ENCODE measurements at regions not wholly inside any gene's neighbourhood (a gene's known extent, or its start where the extent isn't known, plus 50 kb on each side); places are given as distances from the start of the nearest gene placed in this dataset.

DNA sequence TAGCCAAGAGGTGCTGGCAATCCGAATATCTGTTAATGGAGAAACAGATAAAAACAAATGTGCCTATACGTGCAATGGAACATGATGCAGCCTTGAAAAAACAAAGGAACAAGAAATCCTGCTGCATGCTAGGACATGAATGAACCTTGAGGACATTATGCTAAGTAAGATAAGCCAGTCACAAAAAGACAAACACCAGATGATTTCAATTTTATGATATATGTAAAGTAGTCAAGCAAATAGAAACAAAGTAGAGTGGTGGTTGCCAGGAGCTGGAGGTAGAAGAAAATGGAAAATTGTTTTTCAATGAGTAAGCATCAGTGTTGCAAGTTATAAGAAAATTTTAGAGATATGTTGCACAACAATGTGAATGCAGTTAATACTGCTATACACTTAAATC, 409.7 kb upstream of the CDH8 start:
- no peaks in the 10 kb centered on the region for H3K36me3 ChIP-seq
- no peaks in the 10 kb centered on the region for H3K27me3 ChIP-seq
- no peak overlapping the region for H3K4me3 ChIP-seq
- no peak overlapping the region for H3K27ac ChIP-seq
- H3K4me1 ChIP-seq, result no peaks in the 10 kb centered on the region
- no peak for TF ChIP-seq CTCF (IDR thresholded peaks at IDR 0.05)
- no peaks in the 10 kb centered on the region for H3K9me3 ChIP-seq
- intact Hi-C loops (cut with DNase I), result no loop called here
- DNase-seq (ENCODE audit: low spot score in 2 of 2), result no peak

DNA sequence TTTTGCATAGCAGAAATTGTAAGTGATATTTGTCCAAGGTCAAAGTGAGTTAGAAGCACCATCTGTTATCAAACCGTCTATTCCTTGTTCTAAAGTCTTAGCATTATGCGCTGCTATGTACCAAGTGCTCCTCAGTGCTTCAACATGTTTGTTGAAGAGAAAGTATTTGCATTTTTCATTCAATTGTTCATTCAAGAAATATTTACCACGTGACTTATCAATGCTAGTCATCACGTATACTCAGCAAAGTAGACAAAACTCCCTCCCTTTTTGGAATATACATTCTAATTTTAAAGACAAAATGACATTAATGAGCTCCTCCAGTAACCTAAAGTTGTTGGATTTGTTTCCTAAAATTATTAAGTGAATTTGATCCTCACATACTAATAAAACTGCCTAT, 388.0 kb upstream of the CDH8 start:
- H3K4me1 ChIP-seq, result no peaks in the 10 kb centered on the region
- intact Hi-C loops (cut with DNase I), result no loop called here
- no peak for DNase-seq (ENCODE audit: low spot score in 2 of 2)
- no peak overlapping the region for H3K4me3 ChIP-seq
- no peaks in the 10 kb centered on the region for H3K36me3 ChIP-seq
- H3K9me3 ChIP-seq, result no peaks in the 10 kb centered on the region
- TF ChIP-seq CTCF (IDR thresholded peaks at IDR 0.05), result no peak
- H3K27ac ChIP-seq, result no peak overlapping the region
- H3K27me3 ChIP-seq, result no peaks in the 10 kb centered on the region

- intact Hi-C loops (cut with DNase I), result no loop called here
- Histone ChIP-seq H3K4me3 (no peak overlapping the region), H3K9me3 (no peaks in the 10 kb centered on the region), H3K27ac (no peak overlapping the region), H3K27me3 (no peaks in the 10 kb centered on the region), H3K36me3 (no peaks in the 10 kb centered on the region), H3K4me1 (no peaks in the 10 kb centered on the region)
- no peak for TF ChIP-seq CTCF (IDR thresholded peaks at IDR 0.05)
- DNase-seq (ENCODE audit: low spot score in 2 of 2), result no peak
Observed at GRCh38 chr16:62408760-62409159, 372.5 kb upstream of the CDH8 start.

DNA sequence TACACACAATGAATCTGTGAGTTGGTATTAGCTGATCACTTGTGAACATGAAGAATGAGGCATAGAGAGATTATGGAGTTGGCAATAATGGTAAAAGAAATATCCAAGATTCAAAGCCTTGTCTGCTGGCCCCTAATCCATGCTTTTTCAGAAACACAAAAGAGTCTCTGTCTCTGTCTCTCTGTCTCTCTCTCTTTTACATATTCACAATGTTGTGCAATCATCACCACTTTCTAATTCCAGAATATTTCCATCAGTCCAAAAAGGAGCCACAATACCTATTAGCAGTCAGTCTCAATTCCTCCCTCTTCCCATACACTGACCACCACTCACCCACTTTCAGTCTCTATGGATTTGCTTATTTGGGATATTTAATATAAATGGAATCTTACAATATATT, 370.1 kb upstream of the CDH8 start:
- no peaks in the 10 kb centered on the region for H3K9me3 ChIP-seq
- no peaks in the 10 kb centered on the region for H3K27me3 ChIP-seq
- no peak overlapping the region for H3K4me3 ChIP-seq
- intact Hi-C loops (cut with DNase I), result no loop called here
- H3K27ac ChIP-seq, result no peak overlapping the region
- no peak for DNase-seq (ENCODE audit: low spot score in 2 of 2)
- TF ChIP-seq CTCF (IDR thresholded peaks at IDR 0.05), result no peak
- H3K4me1 ChIP-seq, result no peaks in the 10 kb centered on the region
- H3K36me3 ChIP-seq, result no peaks in the 10 kb centered on the region

DNA sequence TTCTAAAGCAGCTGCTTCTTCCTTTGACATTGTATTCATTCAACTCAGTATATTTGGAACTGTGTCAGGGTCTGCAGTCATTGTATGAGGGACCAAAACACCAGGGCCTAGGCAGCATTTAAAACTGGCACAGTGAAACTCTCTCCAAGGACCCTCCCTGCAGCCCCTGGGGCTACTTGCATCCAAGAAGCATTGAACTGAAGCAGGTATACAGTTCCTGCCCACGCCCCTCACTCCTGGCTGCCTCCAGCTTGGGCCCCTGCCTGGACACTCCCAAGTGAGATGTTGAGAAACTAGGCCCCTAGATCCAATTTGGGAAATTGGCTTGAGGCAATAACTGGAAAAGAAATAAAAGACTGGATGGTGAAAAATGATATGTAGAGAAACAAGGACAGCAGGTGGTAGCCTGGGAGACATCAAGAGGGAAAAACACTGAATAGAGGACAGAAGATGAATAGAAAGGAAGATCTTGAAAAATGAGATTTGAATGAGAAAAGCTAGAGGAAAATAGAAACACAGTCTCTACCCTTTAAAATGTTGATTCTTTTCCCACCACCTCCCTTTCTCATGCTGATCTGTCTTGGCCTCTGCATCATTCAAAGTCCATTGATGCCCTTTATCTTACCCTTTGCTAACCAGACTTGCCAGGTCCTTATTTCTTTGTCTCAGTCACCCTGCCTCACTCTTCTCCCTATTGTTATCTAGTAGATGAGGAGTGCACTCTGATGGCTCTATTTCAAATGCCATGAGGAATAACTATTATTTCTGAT, 368.8 kb upstream of the CDH8 start:
- Histone ChIP-seq H3K4me1 (no peaks in the 10 kb centered on the region), H3K9me3 (no peaks in the 10 kb centered on the region), H3K27ac (no peak overlapping the region), H3K27me3 (no peaks in the 10 kb centered on the region), H3K36me3 (no peaks in the 10 kb centered on the region), H3K4me3 (no peak overlapping the region)
- TF ChIP-seq CTCF (IDR thresholded peaks at IDR 0.05), result no peak
- no peak for DNase-seq (ENCODE audit: low spot score in 2 of 2)
- intact Hi-C loops (cut with DNase I), result no loop called here

DNA sequence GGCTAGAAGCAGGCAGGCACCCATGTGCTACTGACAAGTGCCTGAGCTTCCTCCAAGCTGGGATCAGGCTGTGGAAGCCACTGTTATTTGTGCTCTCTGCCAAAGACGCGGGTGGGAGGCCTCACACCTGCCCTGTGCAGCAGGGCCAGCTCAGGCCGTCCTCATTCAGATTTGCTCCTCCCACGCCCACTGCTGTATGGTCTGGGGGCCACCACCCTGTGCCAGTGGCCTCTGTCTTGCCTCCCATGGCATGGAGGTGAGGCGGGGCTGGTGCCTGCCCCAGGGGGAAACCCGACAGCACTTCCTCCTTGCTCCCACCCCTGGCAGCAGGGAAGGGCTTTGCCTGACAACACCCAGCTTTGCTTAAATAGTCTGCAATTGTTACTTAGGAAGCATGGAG, 356.5 kb upstream of the CDH8 start:
- intact Hi-C loops (cut with DNase I), result no loop called here
- Histone ChIP-seq H3K9me3 (no peaks in the 10 kb centered on the region), H3K4me1 (no peaks in the 10 kb centered on the region), H3K27me3 (no peaks in the 10 kb centered on the region), H3K36me3 (no peaks in the 10 kb centered on the region), H3K4me3 (no peak overlapping the region), H3K27ac (no peak overlapping the region)
- TF ChIP-seq CTCF (IDR thresholded peaks at IDR 0.05), result no peak
- DNase-seq (ENCODE audit: low spot score in 2 of 2), result no peak

All from ascending aorta (tissue), 2 donors.